ENCODE measurements at regions not wholly inside any gene's neighbourhood (a gene's known extent, or its start where the extent isn't known, plus 50 kb on each side); places are given as distances from the start of the nearest gene placed in this dataset.

- POLR2A ChIA-PET, result no interaction called here
- H3K4me3 ChIP-seq (ENCODE audit: low read depth, low read length), result no peak overlapping the region
- TF ChIP-seq, protein P1, sequence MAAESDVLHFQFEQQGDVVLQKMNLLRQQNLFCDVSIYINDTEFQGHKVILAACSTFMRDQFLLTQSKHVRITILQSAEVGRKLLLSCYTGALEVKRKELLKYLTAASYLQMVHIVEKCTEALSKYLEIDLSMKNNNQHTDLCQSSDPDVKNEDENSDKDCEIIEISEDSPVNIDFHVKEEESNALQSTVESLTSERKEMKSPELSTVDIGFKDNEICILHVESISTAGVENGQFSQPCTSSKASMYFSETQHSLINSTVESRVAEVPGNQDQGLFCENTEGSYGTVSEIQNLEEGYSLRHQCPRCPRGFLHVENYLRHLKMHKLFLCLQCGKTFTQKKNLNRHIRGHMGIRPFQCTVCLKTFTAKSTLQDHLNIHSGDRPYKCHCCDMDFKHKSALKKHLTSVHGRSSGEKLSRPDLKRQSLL (tag by site-specific recombination; IDR thresholded peaks at IDR 0.05), result no peak
- no peak for TF ChIP-seq ZNF350 (tag by site-specific recombination; IDR thresholded peaks at IDR 0.05)
- CTCF ChIA-PET, result no interaction called here
- H3K36me3 ChIP-seq (ENCODE audit: control insufficient read depth in 2 of 2, insufficient read depth in 1 of 2, low read length in 2 of 2), result no peaks in the 10 kb centered on the region
- H3K27ac ChIP-seq (ENCODE audit: extremely low read depth, low read depth, low read length), result no peak overlapping the region
- no peaks in the 10 kb centered on the region for H3K4me1 ChIP-seq (ENCODE audit: control insufficient read depth, insufficient read depth, low read length)
- no peaks in the 10 kb centered on the region for H3K9me3 ChIP-seq (ENCODE audit: control insufficient read depth, insufficient read depth, low read depth, low read length)
These were observed 56.3 kb upstream of the CXCL8 start for GRCh38 chr4:73684097-73684496.

GRCh38 chr4:73685052-73685451 lies 55.3 kb upstream of the CXCL8 start:
- no peaks in the 10 kb centered on the region for H3K4me1 ChIP-seq (ENCODE audit: control insufficient read depth, insufficient read depth, low read length)
- no peak overlapping the region for H3K4me3 ChIP-seq (ENCODE audit: low read depth, low read length)
- H3K9me3 ChIP-seq (ENCODE audit: control insufficient read depth, insufficient read depth, low read depth, low read length), result no peaks in the 10 kb centered on the region
- H3K27ac ChIP-seq (ENCODE audit: extremely low read depth, low read depth, low read length), result no peak overlapping the region
- POLR2A ChIA-PET, result no interaction called here
- CTCF ChIA-PET, result no interaction called here
- no peaks in the 10 kb centered on the region for H3K36me3 ChIP-seq (ENCODE audit: control insufficient read depth in 2 of 2, insufficient read depth in 1 of 2, low read length in 2 of 2)
- TF ChIP-seq ZNF449 (tag by site-specific recombination; IDR thresholded peaks at IDR 0.05), result no peak
- no peak for TF ChIP-seq ZNF37A (tag by site-specific recombination; IDR thresholded peaks at IDR 0.05)
- no peak for TF ChIP-seq KLF9 (tag by site-specific recombination; IDR thresholded peaks at IDR 0.05; ENCODE audit: low read depth)
- TF ChIP-seq ZNF488 (tag by site-specific recombination; IDR thresholded peaks at IDR 0.05), result no peak
- TF ChIP-seq ZBTB10 (tag by site-specific recombination; IDR thresholded peaks at IDR 0.05), result no peak
- no peak for TF ChIP-seq ZNF132 (tag by site-specific recombination; IDR thresholded peaks at IDR 0.05; ENCODE audit: borderline replicate concordance)
- TF ChIP-seq ZNF426 (tag by site-specific recombination; IDR thresholded peaks at IDR 0.05), result no peak
- no peak for TF ChIP-seq TCF7L2 (IDR thresholded peaks at IDR 0.05; ENCODE audit: borderline replicate concordance, low read depth, low read length)
- TF ChIP-seq ZNF768 (tag by site-specific recombination; IDR thresholded peaks at IDR 0.05), result no peak
- TF ChIP-seq ZNF837 (tag by site-specific recombination; IDR thresholded peaks at IDR 0.05), result no peak
- TF ChIP-seq SP7 (tag by site-specific recombination; IDR thresholded peaks at IDR 0.05), result no peak
- no peak for TF ChIP-seq ZNF76 (tag by site-specific recombination; IDR thresholded peaks at IDR 0.05; ENCODE audit: borderline replicate concordance, low read depth)
- TF ChIP-seq YY2 (tag by site-specific recombination; IDR thresholded peaks at IDR 0.05), result no peak
- TF ChIP-seq KLF1 (tag by site-specific recombination; IDR thresholded peaks at IDR 0.05), result no peak
- no peak for TF ChIP-seq ZNF830 (tag by site-specific recombination; IDR thresholded peaks at IDR 0.05; ENCODE audit: low read depth)
